ENCODE measurements at regions not wholly inside any gene's neighbourhood (a gene's known extent, or its start where the extent isn't known, plus 50 kb on each side); places are given as distances from the start of the nearest gene placed in this dataset.

- TF ChIP-seq CTCF (IDR thresholded peaks at IDR 0.05) (no peak), POLR2A (IDR thresholded peaks at IDR 0.05) (no peak)
These were observed 342.9 kb downstream of the MAGEB5 start for GRCh38 chrX:26558719-26559386.
